GM21423 (cell line): ENCODE measurements at regions not wholly inside any gene's neighbourhood (a gene's known extent, or its start where the extent isn't known, plus 50 kb on each side); places are given as distances from the start of the nearest gene placed in this dataset.

ENCODE experiments used
- ATAC-seq: cut with Tn5 transposase; IDR thresholded peaks from one replicate; pipeline ENCODE4 v1.9.1; 2021; ENCODE audit warnings: mild to moderate bottlenecking, moderate library complexity; ENCODE audit not compliant: unreplicated experiment

DNA sequence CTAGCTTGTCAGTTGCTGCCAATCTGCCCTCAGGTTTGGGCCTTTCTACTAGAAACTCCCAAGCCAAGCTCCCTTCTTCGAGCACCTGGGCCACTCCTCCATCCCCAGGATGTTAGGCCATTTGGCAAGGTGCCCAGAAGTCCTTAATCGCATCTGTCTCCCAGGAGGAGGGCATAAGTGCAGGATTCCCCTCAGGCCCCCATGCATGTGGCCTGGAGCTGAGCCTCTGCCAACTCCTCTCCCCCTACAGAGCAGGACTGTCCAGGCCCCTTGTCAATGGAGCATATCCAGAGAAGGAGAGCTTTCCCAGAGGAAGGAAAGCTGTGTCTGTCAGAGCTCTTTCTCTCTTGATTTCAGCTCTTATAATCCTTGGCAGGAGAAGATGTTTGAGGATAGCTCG, 182.6 kb upstream of the ROPN1 start:
- no peak for ATAC-seq

DNA sequence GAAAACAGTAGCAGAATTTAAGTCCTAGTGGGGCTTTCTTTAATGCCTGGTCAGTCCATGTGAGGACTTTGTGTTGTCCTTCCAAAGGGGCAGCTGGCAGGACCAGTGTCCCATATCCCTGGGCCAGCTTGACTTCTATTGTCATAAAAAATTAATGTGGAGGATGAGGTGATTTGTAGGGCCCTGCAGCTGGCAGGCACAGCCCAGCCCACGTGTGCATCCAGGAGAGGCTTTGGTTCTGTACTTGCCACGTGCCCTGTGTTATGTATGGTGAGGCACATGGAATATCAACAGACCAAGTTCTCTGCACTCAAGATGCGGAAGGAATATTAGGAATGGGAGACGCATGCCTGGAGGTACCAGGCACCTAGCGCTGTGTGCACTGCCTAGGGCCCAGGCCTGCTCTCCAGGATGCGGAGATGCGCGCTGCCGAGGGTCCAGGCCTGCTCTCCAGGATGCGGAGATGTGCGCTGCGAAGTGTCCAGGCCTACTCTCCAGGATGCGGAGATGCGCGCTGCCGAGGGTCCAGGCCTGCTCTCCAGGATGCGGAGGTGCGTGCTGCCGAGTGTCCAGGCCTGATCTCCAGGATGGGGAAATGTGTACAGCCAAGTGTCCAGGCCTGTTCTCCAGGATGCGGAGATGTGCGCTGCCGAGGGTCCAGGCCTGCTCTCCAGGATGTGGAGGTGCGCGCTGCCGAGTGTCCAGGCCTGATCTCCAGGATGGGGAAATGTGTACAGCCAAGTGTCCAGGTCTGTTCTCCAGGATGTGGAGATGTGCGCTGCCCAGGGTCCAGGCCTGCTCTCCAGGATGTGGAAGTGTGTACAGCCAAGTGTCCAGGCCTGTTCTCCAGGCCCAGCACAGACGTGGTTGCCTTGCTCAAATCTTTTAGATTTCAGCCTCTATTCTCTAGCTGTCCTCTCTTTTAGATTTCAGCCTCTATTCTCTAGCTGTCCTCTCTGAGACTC, 183.3 kb upstream of the ROPN1 start:
- no peak for ATAC-seq

DNA sequence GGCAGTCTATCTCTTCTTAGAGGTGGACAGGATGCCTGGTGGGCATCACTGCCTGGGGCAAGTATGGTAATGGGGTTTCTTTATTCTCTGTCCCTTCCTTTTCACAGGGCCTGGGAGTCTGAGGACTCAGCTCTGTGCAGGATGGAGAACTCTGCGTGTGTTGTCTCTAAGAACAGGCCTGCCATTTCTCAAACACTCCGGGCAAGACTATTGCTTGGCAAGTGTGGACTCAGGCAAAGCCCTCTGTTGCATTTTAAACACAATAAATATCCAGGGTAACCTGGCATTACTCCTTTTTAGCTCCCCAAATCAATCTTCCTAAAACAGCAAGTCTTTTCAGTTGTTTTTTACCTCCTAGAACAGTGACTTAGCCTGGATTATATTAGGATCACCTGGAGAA, 185.1 kb upstream of the ROPN1 start:
- no peak for ATAC-seq

DNA sequence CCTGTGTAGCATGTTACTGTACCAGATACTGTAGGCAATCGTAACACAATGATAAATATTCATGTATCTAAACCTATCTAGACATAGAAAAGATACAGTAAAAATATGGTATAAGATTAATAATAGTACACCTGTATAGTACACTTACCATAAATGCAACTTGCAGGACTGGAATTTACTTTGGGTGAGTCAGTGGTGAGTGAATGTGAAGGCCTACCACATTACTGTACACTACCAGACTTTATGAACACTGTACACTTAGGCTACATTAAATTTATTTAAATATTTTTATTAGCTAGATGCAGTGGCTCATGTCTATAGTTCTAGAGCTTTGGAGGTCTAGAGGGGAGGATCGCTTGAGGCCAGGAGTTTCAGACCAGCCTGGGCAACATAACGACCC, 186.6 kb upstream of the ROPN1 start:
- no peak for ATAC-seq

DNA sequence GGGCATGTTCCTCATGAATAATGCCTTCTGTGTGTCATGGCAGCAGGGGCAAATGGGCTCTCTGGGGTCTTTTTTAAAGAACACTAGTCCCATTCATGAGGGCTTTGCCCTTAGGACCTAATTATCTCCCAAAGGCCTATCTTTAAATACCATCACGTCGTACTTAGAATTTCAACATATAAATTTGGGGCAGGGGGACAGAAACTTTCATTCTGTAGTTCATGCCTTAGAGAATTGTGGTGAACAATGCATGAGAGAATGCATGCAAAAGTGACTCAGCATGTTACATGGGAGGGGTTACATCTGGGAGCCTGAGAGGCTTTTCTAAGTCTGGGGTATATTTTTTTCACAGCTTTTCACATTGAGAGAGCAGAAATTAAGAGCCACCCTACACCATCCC, 208.5 kb upstream of the ROPN1 start:
- no peak for ATAC-seq

DNA sequence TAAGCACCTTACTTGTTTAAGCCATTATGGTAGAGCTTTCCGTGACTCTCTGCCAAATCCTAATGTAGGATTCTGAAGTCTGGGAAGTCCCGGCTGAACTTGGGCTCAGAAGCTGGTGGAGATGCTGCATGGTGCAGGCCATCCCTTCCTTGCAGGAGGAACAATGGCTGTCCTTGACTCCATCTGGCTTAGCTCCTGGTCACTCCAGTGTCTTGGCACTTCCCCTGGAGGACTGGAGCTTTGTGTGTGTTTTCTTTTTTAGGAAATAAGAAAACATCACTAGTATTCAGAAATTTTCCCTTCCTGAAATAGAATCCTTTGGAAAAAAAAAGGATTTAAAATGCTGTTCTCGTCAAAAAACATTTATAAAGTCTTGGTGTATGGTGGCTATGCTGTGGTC, 209.3 kb upstream of the ROPN1 start:
- ATAC-seq = no peak

DNA sequence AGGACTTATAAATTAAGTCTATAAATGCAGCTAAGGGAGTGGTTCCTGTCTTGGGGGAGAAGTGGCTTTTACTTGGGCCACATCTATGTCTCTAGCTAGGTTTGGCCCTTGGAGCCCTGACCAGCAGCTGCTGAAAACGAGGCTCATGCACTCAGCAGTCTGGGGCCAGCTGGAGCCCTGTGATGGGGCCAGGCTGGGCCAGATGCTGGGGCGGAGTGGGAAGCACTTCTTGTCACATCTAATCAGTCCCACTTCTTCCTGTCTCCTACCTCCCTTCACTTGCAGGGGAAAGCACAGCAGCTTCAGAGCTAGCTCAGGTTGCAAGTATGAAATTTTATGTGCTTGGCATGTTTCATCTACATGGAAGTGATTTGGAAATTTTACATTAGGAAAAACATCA, 209.9 kb upstream of the ROPN1 start:
- no peak for ATAC-seq

DNA sequence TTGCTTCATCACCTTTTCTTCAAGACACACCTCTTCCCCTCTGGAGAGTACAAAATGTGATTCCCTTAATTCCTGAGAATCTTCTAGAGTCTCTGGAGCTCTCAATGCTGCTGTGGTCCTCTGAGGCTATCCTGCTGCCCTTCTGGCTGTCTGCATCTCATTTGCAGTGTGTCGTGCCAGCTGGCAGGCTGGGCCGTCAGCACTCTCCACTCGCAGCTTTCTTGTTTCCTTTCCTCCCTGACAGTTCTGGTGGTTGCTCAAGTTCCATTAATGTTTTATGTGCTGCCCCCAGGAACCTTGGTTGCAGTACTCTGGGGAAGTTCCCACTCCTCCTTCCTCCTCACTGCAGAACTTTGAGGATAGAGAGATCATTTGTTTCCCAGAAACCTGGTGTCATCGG, 210.8 kb upstream of the ROPN1 start:
- no peak for ATAC-seq

DNA sequence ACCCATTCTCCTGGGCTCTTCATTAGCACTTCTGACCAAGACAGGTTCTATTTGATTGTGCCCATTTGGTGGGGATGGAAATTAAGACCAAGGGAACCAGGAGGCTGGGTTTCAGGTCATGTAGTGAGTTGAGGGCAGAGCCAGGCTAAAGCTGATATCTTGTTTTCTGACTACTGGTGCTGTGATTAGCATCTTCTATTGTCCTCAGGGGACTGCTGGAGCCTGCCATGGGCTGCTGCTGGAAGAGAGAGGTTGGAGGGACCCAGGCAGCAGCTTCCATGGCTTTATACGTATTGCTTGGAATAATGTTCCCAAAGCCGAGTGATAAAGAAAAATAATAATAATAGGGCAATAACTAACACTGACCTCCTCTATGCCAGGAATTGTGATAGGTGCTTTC, 211.4 kb upstream of the ROPN1 start:
- ATAC-seq = no peak

DNA sequence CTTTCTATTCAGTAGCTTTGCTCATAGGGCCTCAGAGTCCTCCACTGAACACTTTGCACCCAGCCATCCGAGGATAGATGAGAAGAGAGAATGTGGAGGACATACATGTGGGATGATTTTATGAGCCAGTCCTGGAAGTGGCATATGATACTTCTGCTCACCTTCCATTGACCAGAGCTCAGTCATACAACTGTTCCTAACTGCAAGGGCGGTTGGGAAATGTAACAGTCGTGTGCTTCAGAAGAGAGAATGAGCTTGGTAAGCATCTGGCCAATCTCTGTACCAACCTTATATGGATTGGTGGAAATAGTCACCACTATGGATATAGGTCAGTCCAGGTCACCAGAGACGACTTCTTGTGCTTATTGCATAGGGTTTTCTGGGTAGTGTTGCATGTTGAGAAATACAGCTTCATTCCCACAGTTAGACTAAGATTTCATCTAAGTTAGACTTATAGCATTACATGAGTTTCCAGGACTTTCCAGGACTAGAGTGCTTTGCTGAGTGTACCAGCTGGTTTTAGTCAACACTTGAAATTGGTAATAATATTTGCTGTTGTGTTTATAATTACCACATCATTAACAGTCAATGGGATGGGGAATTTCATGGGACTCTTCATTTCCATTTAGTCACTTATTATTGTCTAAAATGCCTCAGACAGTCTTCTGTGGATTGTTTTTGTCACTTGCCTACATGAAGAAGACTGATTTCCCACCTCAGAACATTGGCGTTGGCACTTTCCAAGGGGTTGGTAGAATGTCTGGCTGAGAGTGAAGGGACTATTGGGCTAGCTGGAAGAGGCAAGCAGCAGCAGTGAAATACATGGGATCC, 214.5 kb upstream of the ROPN1 start:
- no peak for ATAC-seq

DNA sequence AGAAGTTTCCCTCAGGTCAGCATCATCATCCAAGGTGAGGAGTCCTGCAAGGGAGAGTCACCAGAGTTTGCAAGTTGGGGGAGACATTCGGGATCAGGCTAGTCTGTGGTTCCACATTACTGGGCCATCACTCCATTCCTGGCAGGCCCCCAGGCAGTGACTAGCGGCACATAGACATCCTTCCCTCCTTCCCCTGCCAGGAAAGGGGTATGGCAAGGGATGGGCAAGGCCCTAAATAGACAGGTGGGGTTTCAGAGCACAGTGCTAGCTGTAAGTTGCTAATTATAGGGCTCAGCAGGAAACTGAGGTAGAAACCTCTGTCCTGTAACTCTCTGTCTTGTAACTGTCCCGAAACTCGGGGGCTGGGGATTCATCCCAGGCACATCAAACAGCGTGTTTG, 215.2 kb upstream of the ROPN1 start:
- no peak for ATAC-seq

DNA sequence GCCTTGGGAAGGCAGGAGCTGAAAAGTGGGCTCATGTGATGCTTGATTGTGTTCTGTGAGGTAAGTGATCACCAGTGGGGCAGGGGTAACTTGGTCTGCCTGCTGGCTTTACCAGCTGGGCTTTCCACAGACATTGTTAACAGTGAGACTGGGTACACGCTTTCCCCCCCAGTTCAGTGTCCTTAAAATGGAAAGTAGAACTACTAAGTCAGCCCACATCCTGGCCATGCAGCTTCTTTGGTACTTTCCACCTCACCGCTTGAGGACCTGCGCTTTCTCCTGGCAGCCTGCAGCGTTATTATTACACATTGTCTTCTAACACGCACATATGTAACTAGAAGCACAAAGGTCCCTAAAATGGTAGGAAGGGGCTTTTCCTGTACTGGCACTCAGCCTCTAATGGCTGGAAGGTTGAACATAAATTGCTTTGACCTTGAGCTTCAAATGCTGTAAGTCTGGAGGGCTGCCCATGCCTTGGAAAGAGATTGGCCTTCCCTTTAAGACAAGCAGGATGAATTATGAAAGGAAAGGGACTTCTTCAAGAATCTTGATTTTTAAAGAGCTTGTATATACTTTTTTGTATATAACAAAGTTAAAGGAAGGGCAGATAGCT, 216.1 kb upstream of the ROPN1 start:
- ATAC-seq = peak; percentile 90

DNA sequence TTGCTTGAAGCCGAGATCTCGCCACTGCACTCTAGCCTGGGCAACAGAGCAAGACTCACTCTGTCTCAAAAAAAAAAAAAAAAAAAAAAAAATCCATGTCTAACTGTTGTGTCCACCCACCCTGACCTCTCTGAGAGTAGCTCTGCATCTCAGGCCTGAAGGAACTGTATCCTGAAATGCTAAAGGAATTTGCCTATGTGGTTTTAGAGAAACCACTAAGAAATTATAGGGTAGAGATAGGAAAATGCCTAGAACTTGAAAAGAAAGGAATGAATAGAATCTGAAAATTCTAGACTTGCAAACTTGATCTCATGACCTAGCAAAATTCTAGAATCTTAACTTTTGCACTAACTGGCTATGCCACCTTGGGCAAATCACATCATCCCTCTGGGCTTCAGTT, 217.5 kb upstream of the ROPN1 start:
- ATAC-seq = no peak

DNA sequence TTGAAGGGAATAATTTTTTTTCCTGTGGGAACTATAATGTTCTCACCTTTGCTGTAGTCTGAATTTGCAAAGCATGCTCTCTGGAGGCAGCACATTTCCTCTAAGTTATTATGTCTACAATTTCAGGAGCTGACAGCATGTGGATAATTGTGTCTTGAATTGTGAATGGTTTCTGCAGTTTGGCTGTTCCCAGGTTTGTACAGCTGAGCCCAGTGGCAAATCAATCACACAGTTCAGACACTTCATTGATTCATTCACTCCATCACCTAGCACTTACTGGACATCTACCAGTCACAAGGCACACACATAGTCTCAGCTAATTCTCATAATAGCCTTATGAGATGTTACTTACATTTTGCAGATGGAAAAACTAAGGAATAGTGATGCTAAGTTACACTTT, 219.0 kb upstream of the ROPN1 start:
- no peak for ATAC-seq

DNA sequence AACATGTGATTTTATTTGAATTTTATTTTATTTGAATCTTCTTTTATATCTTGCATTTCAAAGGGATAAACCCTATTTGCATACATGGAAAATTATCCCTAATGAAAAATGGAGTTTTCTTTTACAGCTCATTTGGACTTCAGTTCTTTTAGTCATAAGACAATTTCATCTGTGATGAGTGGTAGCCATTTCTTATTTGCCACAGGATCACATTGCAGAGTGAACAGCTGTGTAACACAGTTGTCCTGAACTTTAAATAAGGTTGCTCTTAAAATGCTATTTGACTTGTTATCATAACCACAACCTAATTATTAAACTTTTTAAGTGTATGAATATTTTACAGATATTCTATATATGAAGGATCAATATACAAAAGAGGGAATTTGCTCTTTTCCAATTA, 221.7 kb upstream of the ROPN1 start:
- no peak for ATAC-seq

DNA sequence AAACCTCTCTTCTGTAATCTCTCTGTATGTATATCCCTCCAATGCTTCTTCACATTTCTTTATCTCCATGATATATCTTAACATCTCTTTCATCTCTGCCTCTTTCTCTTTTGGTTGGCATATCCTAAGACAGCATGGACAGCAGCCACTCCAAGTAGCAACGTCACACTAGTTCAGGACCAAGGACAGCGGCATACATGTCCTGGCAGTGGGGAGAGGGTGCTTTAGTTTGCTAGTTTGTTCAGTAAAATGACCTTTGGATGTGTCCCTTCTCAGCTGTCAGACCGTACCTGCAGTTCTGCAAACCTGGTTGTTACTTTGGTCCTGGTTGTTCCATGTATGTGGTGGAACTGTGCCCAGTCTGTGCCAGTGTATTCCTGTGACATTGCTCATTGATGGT, 225.6 kb upstream of the ROPN1 start:
- ATAC-seq = no peak

DNA sequence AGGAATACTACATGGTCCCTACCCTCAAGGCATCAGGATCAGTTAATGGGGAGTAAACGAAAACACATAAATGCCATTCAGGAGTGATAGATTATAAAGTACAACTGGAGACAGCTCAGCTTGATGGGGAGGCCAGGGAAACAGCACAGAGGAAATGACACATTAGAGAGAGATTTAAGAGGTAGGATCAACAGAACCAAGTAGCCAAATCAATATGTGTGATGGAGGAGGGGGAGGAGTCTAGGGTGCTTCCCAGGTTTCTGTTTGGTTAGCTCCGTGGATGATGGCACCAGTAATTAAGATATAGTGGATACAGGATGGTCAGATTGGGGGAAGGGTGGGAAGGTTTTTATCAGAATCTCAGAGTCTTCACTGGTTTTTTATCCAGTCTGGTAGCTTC, 229.5 kb upstream of the ROPN1 start:
- ATAC-seq = no peak

DNA sequence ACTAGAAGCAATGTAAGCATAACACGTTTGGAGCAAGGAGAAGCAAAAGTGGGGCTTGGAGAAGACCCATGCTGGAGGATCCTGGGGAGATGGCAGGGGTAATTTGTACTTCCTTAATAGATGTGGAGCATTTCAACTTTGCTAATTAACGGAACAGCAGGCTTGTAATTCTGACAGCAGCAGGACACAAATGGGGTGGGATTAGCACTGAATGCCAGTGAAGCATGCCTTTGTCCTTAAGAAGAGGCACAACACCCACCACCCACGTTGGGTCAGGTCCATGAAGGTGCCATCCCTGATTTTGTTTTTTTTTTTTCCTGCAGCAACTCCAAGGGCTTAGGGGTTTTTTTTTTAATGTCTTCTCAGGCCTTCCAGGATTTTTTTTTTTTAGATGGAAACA, 231.9 kb upstream of the ROPN1 start:
- no peak for ATAC-seq

DNA sequence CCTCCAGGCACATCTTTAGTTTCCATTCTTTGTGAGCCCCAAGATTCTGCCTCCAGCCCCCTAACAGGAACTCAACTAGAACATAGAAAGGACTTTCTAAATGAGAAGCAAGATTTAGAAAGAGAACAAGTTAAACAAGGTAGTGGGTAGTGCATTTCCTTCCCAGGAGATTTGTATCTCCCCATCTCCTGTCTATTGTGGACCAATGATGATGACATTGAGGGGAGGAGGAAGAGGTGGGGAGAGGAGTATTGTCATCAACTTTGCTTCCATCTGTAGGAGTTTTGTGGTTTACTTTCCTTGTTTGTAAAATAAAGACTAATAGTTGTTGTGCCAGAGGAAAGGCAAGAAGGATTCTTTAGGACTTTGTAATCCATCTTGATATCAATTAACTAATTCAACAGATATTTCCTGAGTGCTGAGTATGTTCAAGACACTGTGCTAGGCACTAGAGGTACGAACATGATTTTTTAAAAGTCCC, 235.3 kb upstream of the ROPN1 start:
- no peak for ATAC-seq

DNA sequence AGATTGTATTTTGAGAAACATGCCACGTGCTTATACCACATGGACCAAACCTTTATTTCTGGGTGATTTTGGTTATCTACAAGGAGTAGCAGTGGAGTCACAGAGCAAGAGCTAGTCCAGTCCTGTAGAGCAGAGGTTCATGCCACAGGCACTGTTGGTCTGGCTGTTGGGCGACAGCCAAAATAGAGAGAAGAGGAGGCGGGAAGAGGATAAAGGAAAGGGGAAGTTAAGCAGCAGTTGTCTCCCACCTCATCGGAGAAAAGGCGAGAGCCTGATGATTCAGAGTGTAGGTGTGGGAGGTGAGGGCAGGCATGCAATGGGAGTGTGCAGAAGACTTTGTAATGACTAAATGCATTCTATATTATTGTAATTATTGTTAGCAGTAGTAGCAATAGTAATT, 237.5 kb upstream of the ROPN1 start:
- no peak for ATAC-seq

DNA sequence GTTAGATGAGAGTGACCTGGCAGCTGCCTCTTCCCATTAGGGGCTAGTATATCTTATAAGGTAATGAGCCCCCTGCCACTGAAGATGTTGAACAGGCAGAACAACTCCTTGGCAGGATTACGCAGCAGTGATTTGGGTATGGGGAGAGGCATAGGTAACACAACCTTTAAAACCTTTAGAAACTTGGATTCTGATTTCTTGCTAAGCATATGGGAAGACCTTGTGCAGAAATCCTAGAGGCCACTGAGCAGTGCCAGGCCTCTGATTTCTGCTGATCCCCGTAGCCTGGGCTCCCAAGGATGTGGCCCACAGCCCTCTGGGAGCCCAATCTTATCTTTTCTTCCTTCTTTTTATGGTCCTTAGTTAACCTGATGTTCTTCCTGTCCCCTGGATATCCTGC, 237.9 kb upstream of the ROPN1 start:
- no peak for ATAC-seq

DNA sequence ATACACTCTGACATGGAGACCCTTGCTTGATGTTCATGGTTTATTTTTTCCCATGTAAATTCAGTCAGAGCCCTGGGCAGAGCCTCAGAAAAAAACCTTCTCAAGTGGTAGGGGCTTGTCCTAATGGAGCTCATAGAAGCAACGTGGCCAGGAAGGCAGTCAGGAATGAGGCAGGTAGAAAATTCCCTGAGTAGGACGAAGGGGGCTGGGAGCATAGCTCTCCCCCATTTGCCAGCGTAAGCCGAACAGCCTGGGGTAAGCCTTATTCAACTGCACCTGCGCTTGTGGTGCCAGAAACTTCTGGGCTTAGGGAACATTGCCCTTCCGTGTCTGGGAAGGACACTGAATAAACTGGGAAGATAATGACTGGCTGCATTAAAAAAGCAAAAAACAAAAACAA, 238.5 kb upstream of the ROPN1 start:
- no peak for ATAC-seq
